CD4-positive, alpha-beta memory T cell (primary cell): ENCODE measurements at regions not wholly inside any gene's neighbourhood (a gene's known extent, or its start where the extent isn't known, plus 50 kb on each side); places are given as distances from the start of the nearest gene placed in this dataset.

Source experiments
- CTCF ChIA-PET: fragments of 350-600 bp; sonication (Branson Sonifier 250); formaldehyde crosslinking; loops from one replicate; lab custom pipeline; 2021; ENCODE audit warnings: inconsistent platforms; ENCODE audit not compliant: partially characterized antibody; lab: Charles Lee
- POLR2A ChIA-PET: fragments of 350-600 bp; sonication (Branson Sonifier 250); formaldehyde crosslinking; loops from one replicate; lab custom pipeline; 2021; ENCODE audit not compliant: partially characterized antibody; lab: Charles Lee
- DNase-seq, 5 donors: peaks; one replicate each; pipeline versions ENCODE4 v3.0.0 to v3.0.0-alpha.2; 2020 to 2022; ENCODE audit warnings: mixed read lengths in 1 of 5
- H3K27ac ChIP-seq: one replicate; pipeline ENCODE4 v1.7.0; 2013; ENCODE audit warnings: low read depth, low read length
- H3K27me3 ChIP-seq: 2 replicates; pipeline ENCODE4 v1.7.0; 2013; ENCODE audit warnings: mild to moderate bottlenecking, low read length, moderate library complexity; ENCODE audit not compliant: insufficient read depth
- H3K36me3 ChIP-seq: 2 replicates; pipeline ENCODE4 v1.7.0; 2013; ENCODE audit warnings: mild to moderate bottlenecking, low read length, moderate library complexity; ENCODE audit not compliant: insufficient read depth
- H3K4me1 ChIP-seq: 2 replicates; pipeline ENCODE4 v1.7.0; 2013; ENCODE audit warnings: mild to moderate bottlenecking, low read length, moderate library complexity; ENCODE audit not compliant: insufficient read depth
- H3K4me3 ChIP-seq, 2 donors: one replicate each; pipeline ENCODE4 v1.7.0; 2013; ENCODE audit warnings: low read length in 2 of 2, mild to moderate bottlenecking in 1 of 2
- H3K9me3 ChIP-seq, 2 donors: one replicate each; pipeline ENCODE4 v1.7.0; 2013; ENCODE audit warnings: low read length in 2 of 2, control low read depth in 1 of 2; ENCODE audit not compliant: control insufficient read depth in 1 of 2
- H3K27ac Mint-ChIP-seq, 7 donors: one replicate each; pipeline ENCODE4 v1.8.0; 2020 to 2021; ENCODE audit warnings: mixed read lengths in 7 of 7, mild to moderate bottlenecking in 6 of 7, inconsistent platforms in 3 of 7, moderate library complexity in 3 of 7
- H3K27me3 Mint-ChIP-seq, 2 donors: one replicate each; pipeline ENCODE4 v1.8.0; 2020 to 2021; ENCODE audit warnings: mixed read lengths in 2 of 2
- H3K36me3 Mint-ChIP-seq, 2 donors: one replicate each; pipeline ENCODE4 v1.8.0; 2020 to 2021; ENCODE audit warnings: mixed read lengths in 2 of 2, inconsistent platforms in 1 of 2, mild to moderate bottlenecking in 1 of 2
- H3K4me1 Mint-ChIP-seq, 4 donors: one replicate each; pipeline ENCODE4 v1.8.0; 2020 to 2021; ENCODE audit warnings: mixed read lengths in 4 of 4, mild to moderate bottlenecking in 1 of 4
- H3K4me3 Mint-ChIP-seq, 8 donors: one replicate each; pipeline ENCODE4 v1.8.0; 2020 to 2021; ENCODE audit warnings: mixed read lengths in 8 of 8, mild to moderate bottlenecking in 7 of 8, moderate library complexity in 6 of 8, inconsistent platforms in 3 of 8
- H3K9me3 Mint-ChIP-seq, 8 donors: one replicate each; pipeline ENCODE4 v1.8.0; 2020 to 2021; ENCODE audit warnings: mixed read lengths in 8 of 8, mild to moderate bottlenecking in 5 of 8, inconsistent platforms in 3 of 8, moderate library complexity in 1 of 8
- intact Hi-C: fragments of 100-400 bp; cut with micrococcal nuclease; formaldehyde crosslinking; loops from one replicate; pipeline ENCODE4 v1.15.1; 2023

DNA sequence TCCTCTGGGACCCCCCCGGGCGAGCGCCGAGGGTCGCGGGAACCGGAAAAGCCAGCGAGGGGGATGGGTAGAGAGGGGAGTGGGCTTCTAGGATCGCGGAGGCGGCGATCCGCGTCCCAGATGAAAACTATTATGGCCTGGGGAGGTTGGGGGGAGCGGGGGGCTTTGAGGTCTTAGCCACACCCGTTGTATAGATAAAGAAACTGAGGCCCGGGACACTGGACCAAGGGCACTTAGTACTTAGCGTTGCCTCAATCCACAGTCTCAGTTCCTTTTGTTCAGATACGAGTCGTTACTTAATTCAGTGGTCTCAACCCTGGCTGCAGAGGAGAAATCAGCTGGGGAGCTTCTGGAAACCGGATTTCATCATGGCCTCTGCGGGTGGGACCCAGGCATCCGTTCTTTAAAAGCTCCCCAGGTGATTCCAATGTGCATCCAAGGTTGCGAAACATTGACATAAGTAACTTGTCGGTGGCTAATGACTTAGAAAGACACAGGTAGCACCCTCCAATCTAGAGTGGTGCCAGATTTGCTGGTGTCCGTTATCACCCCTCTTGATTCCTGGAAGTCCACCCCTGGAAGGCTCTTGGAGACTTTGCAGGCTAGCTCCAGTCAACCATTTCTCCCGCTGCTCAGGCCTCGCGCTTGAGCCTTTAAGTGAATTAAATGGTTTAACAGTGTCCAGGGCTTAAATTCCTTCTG is 90.7 kb downstream of the GEMIN8 start:
- Mint-ChIP-seq H3K27ac (no peak overlapping the region), H3K9me3 (no peaks in the 10 kb centered on the region), H3K27me3 (peaks cover 9 to 25% of the 10 kb centered on the region in 2 donors), H3K4me3 (peak overlapping the region in 7 of 8 donors; percentile 21 to 77 (median 52)), H3K4me1 (peaks cover 1 to 12% (median 4%) of the 10 kb centered on the region in 4 donors), H3K36me3 (no peaks in the 10 kb centered on the region)
- no peaks in the 10 kb centered on the region for H3K9me3 ChIP-seq
- intact Hi-C loops: no loop called here
- no peaks in the 10 kb centered on the region for H3K4me1 ChIP-seq
- no peaks in the 10 kb centered on the region for H3K36me3 ChIP-seq
- CTCF ChIA-PET: no interaction called here
- POLR2A ChIA-PET: no interaction called here
- peaks cover 7% of the 10 kb centered on the region for H3K27me3 ChIP-seq
- no peak overlapping the region for H3K27ac ChIP-seq
- no peak for DNase-seq
- no peak overlapping the region for H3K4me3 ChIP-seq

DNA sequence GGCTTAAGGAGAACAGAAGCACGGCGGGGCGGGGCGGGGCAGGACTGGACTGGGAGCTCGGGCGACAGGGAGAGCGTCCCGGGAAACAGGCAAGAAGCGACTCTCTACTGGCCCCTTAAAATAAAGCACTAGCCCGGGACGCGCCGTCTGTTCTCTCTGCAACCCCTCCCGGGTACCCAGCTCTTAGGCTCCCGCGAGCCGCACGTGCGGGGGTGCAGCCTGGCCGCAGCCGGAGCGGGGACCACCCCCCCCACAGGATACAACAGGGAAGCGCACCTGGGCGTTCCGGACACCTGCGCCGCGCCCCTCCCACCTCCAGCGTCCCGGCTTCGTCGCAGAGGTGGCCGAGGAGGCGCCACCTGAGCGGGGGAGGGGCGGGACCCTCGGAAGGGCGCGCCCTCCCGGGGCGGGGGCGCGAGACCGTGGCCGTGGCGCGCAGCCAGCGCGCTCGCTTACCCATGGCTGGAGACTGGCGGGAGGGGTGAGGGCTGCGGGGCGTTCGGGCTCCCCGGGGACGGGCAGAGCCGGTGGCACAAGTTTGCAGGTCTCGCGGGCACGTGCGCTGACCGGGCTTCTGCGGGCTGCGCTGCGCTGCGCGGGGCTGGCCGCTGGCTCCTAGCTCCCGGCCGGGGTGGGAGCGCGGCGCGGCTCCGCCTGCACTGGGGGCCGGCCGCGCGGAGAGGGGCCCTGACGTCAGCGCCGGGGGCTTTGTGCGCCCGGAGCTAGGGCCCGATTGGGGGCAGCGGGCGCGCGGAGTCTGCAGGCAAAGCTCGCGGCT is 91.5 kb downstream of the GEMIN8 start:
- DNase-seq: peak in 1 of 5 donors; percentile 4

GRCh38 chrX:13937370-13938050 is 92.2 kb downstream of the GEMIN8 start:
- Histone ChIP-seq H3K4me1 (no peaks in the 10 kb centered on the region), H3K27me3 (peaks cover 7% of the 10 kb centered on the region), H3K9me3 (no peaks in the 10 kb centered on the region), H3K27ac (no peak overlapping the region), H3K4me3 (no peak overlapping the region), H3K36me3 (no peaks in the 10 kb centered on the region)
- DNase-seq: no peak
- Mint-ChIP-seq H3K27ac (no peak overlapping the region), H3K36me3 (no peaks in the 10 kb centered on the region), H3K9me3 (no peaks in the 10 kb centered on the region), H3K4me3 (peak overlapping the region; percentile 26 to 69 (median 50)), H3K4me1 (peaks cover 0 to 12% (median 4%) of the 10 kb centered on the region in 4 donors), H3K27me3 (peaks cover 7 to 25% of the 10 kb centered on the region in 2 donors)
- ChIA-PET POLR2A (no interaction called here), CTCF (no interaction called here)
- intact Hi-C loops: no loop called here

More for the DNA sequence above, 91.5 kb downstream of the GEMIN8 start:
- H3K36me3 Mint-ChIP-seq: no peaks in the 10 kb centered on the region
- peaks cover 0 to 12% (median 4%) of the 10 kb centered on the region in 4 donors for H3K4me1 Mint-ChIP-seq
- no peaks in the 10 kb centered on the region for H3K9me3 Mint-ChIP-seq
- peaks cover 7% of the 10 kb centered on the region for H3K27me3 ChIP-seq
- H3K27ac ChIP-seq: no peak overlapping the region
- peak overlapping the region; percentile 26 to 69 (median 50) for H3K4me3 Mint-ChIP-seq
- ChIA-PET POLR2A (no interaction called here), CTCF (no interaction called here)
- no peaks in the 10 kb centered on the region for H3K36me3 ChIP-seq
- no peaks in the 10 kb centered on the region for H3K9me3 ChIP-seq
- H3K4me3 ChIP-seq: no peak overlapping the region
- no peaks in the 10 kb centered on the region for H3K4me1 ChIP-seq
- peaks cover 8 to 25% of the 10 kb centered on the region in 2 donors for H3K27me3 Mint-ChIP-seq
- intact Hi-C loops: no loop called here
- no peak overlapping the region for H3K27ac Mint-ChIP-seq

GRCh38 chrX:13936521-13937225 is 93.0 kb downstream of the GEMIN8 start:
- H3K27me3 ChIP-seq: peaks cover 7% of the 10 kb centered on the region
- no peaks in the 10 kb centered on the region for H3K4me1 ChIP-seq
- H3K4me1 Mint-ChIP-seq: peaks cover 0 to 12% (median 4%) of the 10 kb centered on the region in 4 donors
- H3K36me3 Mint-ChIP-seq: no peaks in the 10 kb centered on the region
- peak overlapping the region in 1 of 8 donors; percentile 4 for H3K4me3 Mint-ChIP-seq
- H3K27ac ChIP-seq: no peak overlapping the region
- no peak overlapping the region for H3K27ac Mint-ChIP-seq
- intact Hi-C loops: no loop called here
- no peak overlapping the region for H3K4me3 ChIP-seq
- ChIA-PET POLR2A (no interaction called here), CTCF (no interaction called here)
- H3K27me3 Mint-ChIP-seq: peaks cover 8 to 24% of the 10 kb centered on the region in 2 donors
- no peaks in the 10 kb centered on the region for H3K9me3 ChIP-seq
- no peaks in the 10 kb centered on the region for H3K36me3 ChIP-seq
- H3K9me3 Mint-ChIP-seq: no peaks in the 10 kb centered on the region
- DNase-seq: no peak

GRCh38 chrX:13934731-13935130 is 95.0 kb downstream of the GEMIN8 start:
- H3K4me1 ChIP-seq: no peaks in the 10 kb centered on the region
- ChIA-PET POLR2A (no interaction called here), CTCF (no interaction called here)
- H3K27me3 ChIP-seq: peaks cover 7% of the 10 kb centered on the region
- DNase-seq: no peak
- H3K4me3 Mint-ChIP-seq: no peak overlapping the region
- no peak overlapping the region for H3K27ac ChIP-seq
- H3K9me3 Mint-ChIP-seq: no peaks in the 10 kb centered on the region
- intact Hi-C loops: no loop called here
- H3K27ac Mint-ChIP-seq: no peak overlapping the region
- H3K4me3 ChIP-seq: no peak overlapping the region
- H3K27me3 Mint-ChIP-seq: peaks cover 4 to 15% of the 10 kb centered on the region in 2 donors
- H3K36me3 Mint-ChIP-seq: no peaks in the 10 kb centered on the region
- no peaks in the 10 kb centered on the region for H3K36me3 ChIP-seq
- peaks cover 0 to 12% (median 4%) of the 10 kb centered on the region in 4 donors for H3K4me1 Mint-ChIP-seq
- H3K9me3 ChIP-seq: no peaks in the 10 kb centered on the region

- H3K27me3 ChIP-seq: peaks cover under 1% of the 10 kb centered on the region
These were observed 95.8 kb downstream of the GEMIN8 start for GRCh38 chrX:13933851-13934250.

More at GRCh38 chrX:13933851-13934250, 95.8 kb downstream of the GEMIN8 start:
- H3K27me3 Mint-ChIP-seq: peaks cover 4 to 10% of the 10 kb centered on the region in 2 donors
- H3K9me3 Mint-ChIP-seq: no peaks in the 10 kb centered on the region
- no peak overlapping the region for H3K27ac ChIP-seq
- no peak for DNase-seq
- POLR2A ChIA-PET: no interaction called here
- no peak overlapping the region for H3K27ac Mint-ChIP-seq
- H3K9me3 ChIP-seq: no peaks in the 10 kb centered on the region
- H3K36me3 ChIP-seq: no peaks in the 10 kb centered on the region
- H3K4me3 Mint-ChIP-seq: no peak overlapping the region
- intact Hi-C loops: no loop called here
- no peaks in the 10 kb centered on the region for H3K4me1 ChIP-seq
- no peak overlapping the region for H3K4me3 ChIP-seq
- peaks cover 0 to 9% (median 4%) of the 10 kb centered on the region in 4 donors for H3K4me1 Mint-ChIP-seq
- CTCF ChIA-PET: no interaction called here
- H3K36me3 Mint-ChIP-seq: no peaks in the 10 kb centered on the region
